ENCODE measurements at regions not wholly inside any gene's neighbourhood (a gene's known extent, or its start where the extent isn't known, plus 50 kb on each side); places are given as distances from the start of the nearest gene placed in this dataset.

DNA sequence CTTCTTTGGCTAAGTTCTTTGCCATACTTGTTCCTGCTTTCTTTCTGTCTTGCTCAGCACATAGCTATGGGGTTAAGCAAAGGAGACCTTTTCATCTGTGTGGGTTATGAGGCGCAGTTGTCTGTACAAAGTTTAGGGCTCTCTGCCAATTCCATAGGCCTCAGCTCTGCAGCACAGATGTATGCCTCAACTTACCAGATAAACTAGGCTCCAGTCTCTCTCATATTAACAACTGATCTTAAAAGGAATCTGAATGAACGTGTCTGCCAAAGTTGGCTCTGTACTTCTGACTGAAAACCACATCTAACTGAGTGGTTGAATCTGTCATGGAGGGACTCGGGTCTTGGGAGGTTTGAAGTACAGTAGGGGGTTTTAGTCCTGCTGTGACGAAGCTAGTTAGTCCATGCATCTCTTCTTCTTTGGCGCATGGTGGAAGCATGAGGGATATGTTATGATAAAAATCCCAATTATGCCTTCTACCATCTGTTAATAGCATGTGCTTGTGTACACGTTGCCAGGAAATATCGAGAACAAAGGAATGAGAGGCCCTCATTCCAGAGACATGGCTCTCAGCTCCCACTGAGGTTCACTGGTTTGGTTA is 114.6 kb upstream of the TSC22D2 start (continued):
- TF ChIP-seq, protein P1, sequence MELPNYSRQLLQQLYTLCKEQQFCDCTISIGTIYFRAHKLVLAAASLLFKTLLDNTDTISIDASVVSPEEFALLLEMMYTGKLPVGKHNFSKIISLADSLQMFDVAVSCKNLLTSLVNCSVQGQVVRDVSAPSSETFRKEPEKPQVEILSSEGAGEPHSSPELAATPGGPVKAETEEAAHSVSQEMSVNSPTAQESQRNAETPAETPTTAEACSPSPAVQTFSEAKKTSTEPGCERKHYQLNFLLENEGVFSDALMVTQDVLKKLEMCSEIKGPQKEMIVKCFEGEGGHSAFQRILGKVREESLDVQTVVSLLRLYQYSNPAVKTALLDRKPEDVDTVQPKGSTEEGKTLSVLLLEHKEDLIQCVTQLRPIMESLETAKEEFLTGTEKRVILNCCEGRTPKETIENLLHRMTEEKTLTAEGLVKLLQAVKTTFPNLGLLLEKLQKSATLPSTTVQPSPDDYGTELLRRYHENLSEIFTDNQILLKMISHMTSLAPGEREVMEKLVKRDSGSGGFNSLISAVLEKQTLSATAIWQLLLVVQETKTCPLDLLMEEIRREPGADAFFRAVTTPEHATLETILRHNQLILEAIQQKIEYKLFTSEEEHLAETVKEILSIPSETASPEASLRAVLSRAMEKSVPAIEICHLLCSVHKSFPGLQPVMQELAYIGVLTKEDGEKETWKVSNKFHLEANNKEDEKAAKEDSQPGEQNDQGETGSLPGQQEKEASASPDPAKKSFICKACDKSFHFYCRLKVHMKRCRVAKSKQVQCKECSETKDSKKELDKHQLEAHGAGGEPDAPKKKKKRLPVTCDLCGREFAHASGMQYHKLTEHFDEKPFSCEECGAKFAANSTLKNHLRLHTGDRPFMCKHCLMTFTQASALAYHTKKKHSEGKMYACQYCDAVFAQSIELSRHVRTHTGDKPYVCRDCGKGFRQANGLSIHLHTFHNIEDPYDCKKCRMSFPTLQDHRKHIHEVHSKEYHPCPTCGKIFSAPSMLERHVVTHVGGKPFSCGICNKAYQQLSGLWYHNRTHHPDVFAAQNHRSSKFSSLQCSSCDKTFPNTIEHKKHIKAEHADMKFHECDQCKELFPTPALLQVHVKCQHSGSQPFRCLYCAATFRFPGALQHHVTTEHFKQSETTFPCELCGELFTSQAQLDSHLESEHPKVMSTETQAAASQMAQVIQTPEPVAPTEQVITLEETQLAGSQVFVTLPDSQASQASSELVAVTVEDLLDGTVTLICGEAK (IDR thresholded peaks at IDR 0.05), result no peak
- TF ChIP-seq, protein P1 (CRISPR knock-in tag; IDR thresholded peaks at IDR 0.05), result no peak
